ENCODE measurements at regions not wholly inside any gene's neighbourhood (a gene's known extent, or its start where the extent isn't known, plus 50 kb on each side); places are given as distances from the start of the nearest gene placed in this dataset.

- Histone ChIP-seq H3K9me2 (ENCODE audit: low read depth, low read length) (no peaks in the 10 kb centered on the region), H3K36me3 (ENCODE audit: insufficient read depth, low read length) (no peaks in the 10 kb centered on the region), H3K4me3 (ENCODE audit: low read depth, low read length, poor library complexity, severe bottlenecking) (no peak overlapping the region), H3K4me2 (ENCODE audit: low read length) (no peak overlapping the region), H3K27ac (ENCODE audit: low read depth, low read length, poor library complexity, severe bottlenecking) (no peak overlapping the region), H4K20me1 (ENCODE audit: insufficient read depth, low read length) (no peaks in the 10 kb centered on the region), H3F3A (ENCODE audit: insufficient read depth, low read length) (no peaks in the 10 kb centered on the region), H3K27me3 (ENCODE audit: insufficient read depth, low read length) (no peaks in the 10 kb centered on the region), H3K4me1 (ENCODE audit: insufficient read depth, low read length, severe bottlenecking) (no peaks in the 10 kb centered on the region), H2AFZ (ENCODE audit: low read length) (no peak overlapping the region), H3K9me3 (ENCODE audit: low read length) (no peaks in the 10 kb centered on the region), H3K79me2 (ENCODE audit: insufficient read depth, low read length) (no peaks in the 10 kb centered on the region), H3K9ac (ENCODE audit: low read length) (no peak overlapping the region)
- TF ChIP-seq CTCF (IDR thresholded peaks at IDR 0.05; ENCODE audit: low read length): no peak
Observed at GRCh38 chr2:18124116-18124835, 245.8 kb downstream of the KCNS3 start.

GRCh38 chr2:18123577-18123976, 245.1 kb downstream of the KCNS3 start:
- no peak overlapping the region for H3K4me2 ChIP-seq (ENCODE audit: low read length)
- TF ChIP-seq EZH2 (IDR thresholded peaks at IDR 0.05; ENCODE audit: borderline replicate concordance, low read length) (no peak), CTCF (IDR thresholded peaks at IDR 0.05; ENCODE audit: low read length) (no peak)
- no peaks in the 10 kb centered on the region for H3K4me1 ChIP-seq (ENCODE audit: insufficient read depth, low read length, severe bottlenecking)
- no peaks in the 10 kb centered on the region for H3K9me3 ChIP-seq (ENCODE audit: low read length)
- H3K9me2 ChIP-seq (ENCODE audit: low read depth, low read length): no peaks in the 10 kb centered on the region
- H3K36me3 ChIP-seq (ENCODE audit: insufficient read depth, low read length): no peaks in the 10 kb centered on the region
- no peak overlapping the region for H3K27ac ChIP-seq (ENCODE audit: low read depth, low read length, poor library complexity, severe bottlenecking)
- H3K9ac ChIP-seq (ENCODE audit: low read length): no peak overlapping the region
- no peaks in the 10 kb centered on the region for H3K27me3 ChIP-seq (ENCODE audit: insufficient read depth, low read length)
- no peak overlapping the region for H3K4me3 ChIP-seq (ENCODE audit: low read depth, low read length, poor library complexity, severe bottlenecking)
- no peaks in the 10 kb centered on the region for H3K79me2 ChIP-seq (ENCODE audit: insufficient read depth, low read length)
- no peaks in the 10 kb centered on the region for H3F3A ChIP-seq (ENCODE audit: insufficient read depth, low read length)
- no peak overlapping the region for H2AFZ ChIP-seq (ENCODE audit: low read length)
- H4K20me1 ChIP-seq (ENCODE audit: insufficient read depth, low read length): no peaks in the 10 kb centered on the region

GRCh38 chr2:18123211-18123570, 244.7 kb downstream of the KCNS3 start:
- Histone ChIP-seq H3K4me2 (ENCODE audit: low read length) (no peak overlapping the region), H3K27me3 (ENCODE audit: insufficient read depth, low read length) (no peaks in the 10 kb centered on the region), H3F3A (ENCODE audit: insufficient read depth, low read length) (no peaks in the 10 kb centered on the region), H3K9ac (ENCODE audit: low read length) (no peak overlapping the region), H3K36me3 (ENCODE audit: insufficient read depth, low read length) (no peaks in the 10 kb centered on the region), H3K79me2 (ENCODE audit: insufficient read depth, low read length) (no peaks in the 10 kb centered on the region), H3K4me3 (ENCODE audit: low read depth, low read length, poor library complexity, severe bottlenecking) (no peak overlapping the region), H3K9me2 (ENCODE audit: low read depth, low read length) (no peaks in the 10 kb centered on the region), H3K27ac (ENCODE audit: low read depth, low read length, poor library complexity, severe bottlenecking) (no peak overlapping the region), H4K20me1 (ENCODE audit: insufficient read depth, low read length) (no peaks in the 10 kb centered on the region), H3K9me3 (ENCODE audit: low read length) (no peaks in the 10 kb centered on the region), H3K4me1 (ENCODE audit: insufficient read depth, low read length, severe bottlenecking) (no peaks in the 10 kb centered on the region), H2AFZ (ENCODE audit: low read length) (no peak overlapping the region)
- no peak for TF ChIP-seq EZH2 (IDR thresholded peaks at IDR 0.05; ENCODE audit: borderline replicate concordance, low read length)
- TF ChIP-seq CTCF (IDR thresholded peaks at IDR 0.05; ENCODE audit: low read length): no peak
